LNCAP (cell line): ENCODE measurements at regions not wholly inside any gene's neighbourhood (a gene's known extent, or its start where the extent isn't known, plus 50 kb on each side); places are given as distances from the start of the nearest gene placed in this dataset.

Source experiments
- TF ChIP-seq, protein P1 (sequence below): fragments of 450-650 bp; IDR thresholded peaks from 2 replicates; pipeline ENCODE4 v1.5.1; 2017; ENCODE audit warnings: mild to moderate bottlenecking

GRCh38 chr21:28754127-28754611 is 238.5 kb downstream of the LTN1 start:
- TF ChIP-seq, protein P1, sequence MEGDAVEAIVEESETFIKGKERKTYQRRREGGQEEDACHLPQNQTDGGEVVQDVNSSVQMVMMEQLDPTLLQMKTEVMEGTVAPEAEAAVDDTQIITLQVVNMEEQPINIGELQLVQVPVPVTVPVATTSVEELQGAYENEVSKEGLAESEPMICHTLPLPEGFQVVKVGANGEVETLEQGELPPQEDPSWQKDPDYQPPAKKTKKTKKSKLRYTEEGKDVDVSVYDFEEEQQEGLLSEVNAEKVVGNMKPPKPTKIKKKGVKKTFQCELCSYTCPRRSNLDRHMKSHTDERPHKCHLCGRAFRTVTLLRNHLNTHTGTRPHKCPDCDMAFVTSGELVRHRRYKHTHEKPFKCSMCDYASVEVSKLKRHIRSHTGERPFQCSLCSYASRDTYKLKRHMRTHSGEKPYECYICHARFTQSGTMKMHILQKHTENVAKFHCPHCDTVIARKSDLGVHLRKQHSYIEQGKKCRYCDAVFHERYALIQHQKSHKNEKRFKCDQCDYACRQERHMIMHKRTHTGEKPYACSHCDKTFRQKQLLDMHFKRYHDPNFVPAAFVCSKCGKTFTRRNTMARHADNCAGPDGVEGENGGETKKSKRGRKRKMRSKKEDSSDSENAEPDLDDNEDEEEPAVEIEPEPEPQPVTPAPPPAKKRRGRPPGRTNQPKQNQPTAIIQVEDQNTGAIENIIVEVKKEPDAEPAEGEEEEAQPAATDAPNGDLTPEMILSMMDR: no peak

- TF ChIP-seq, protein P1: no peak
Measured at GRCh38 chr21:28752131-28752530, 240.5 kb downstream of the LTN1 start.

GRCh38 chr21:28751176-28751575 is 241.5 kb downstream of the LTN1 start:
- TF ChIP-seq, protein P1: no peak

GRCh38 chr21:28750565-28750964 is 242.1 kb downstream of the LTN1 start:
- TF ChIP-seq, protein P1: no peak

DNA sequence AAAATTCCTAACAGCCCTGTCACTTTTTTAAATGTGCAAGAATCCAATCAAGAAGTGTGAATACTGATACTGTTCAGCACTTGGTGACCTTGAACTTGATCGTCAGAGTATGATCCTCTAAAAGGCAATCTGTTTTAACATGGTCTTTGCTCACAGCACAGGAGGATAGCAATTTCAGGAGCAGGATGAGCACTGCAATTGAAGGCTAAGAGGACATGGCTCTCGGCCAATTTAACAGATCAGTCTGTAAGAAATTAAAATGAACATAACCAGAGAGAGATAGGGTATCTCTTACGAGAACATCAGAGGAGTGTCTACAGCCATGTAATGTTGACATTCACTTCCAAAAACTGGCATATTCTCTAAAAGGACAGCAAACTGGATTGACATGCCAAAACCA is 243.1 kb downstream of the LTN1 start:
- TF ChIP-seq, protein P1: no peak

DNA sequence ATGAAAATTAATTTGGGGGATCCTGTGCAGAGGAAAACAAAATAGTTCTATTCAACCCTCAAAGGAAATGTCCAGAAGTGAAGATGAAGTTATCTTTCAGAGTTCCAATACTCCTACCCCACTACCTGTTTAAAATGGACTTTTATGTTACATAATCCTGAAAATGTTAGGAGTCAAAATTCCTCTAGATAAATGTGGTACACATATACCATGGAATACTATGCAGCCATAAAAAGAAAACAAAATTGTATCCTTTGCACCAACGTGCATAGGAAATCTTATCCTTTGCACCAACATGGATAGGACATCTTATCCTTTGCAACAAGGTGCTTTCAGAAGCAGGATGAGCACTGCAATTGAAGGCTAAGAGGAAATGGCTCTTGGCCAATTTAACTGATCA is 245.2 kb downstream of the LTN1 start:
- TF ChIP-seq, protein P1: no peak

GRCh38 chr21:28746166-28746565 is 246.5 kb downstream of the LTN1 start:
- TF ChIP-seq, protein P1: no peak
